ENCODE measurements at regions not wholly inside any gene's neighbourhood (a gene's known extent, or its start where the extent isn't known, plus 50 kb on each side); places are given as distances from the start of the nearest gene placed in this dataset.

- TF ChIP-seq, protein P1, sequence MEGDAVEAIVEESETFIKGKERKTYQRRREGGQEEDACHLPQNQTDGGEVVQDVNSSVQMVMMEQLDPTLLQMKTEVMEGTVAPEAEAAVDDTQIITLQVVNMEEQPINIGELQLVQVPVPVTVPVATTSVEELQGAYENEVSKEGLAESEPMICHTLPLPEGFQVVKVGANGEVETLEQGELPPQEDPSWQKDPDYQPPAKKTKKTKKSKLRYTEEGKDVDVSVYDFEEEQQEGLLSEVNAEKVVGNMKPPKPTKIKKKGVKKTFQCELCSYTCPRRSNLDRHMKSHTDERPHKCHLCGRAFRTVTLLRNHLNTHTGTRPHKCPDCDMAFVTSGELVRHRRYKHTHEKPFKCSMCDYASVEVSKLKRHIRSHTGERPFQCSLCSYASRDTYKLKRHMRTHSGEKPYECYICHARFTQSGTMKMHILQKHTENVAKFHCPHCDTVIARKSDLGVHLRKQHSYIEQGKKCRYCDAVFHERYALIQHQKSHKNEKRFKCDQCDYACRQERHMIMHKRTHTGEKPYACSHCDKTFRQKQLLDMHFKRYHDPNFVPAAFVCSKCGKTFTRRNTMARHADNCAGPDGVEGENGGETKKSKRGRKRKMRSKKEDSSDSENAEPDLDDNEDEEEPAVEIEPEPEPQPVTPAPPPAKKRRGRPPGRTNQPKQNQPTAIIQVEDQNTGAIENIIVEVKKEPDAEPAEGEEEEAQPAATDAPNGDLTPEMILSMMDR (IDR thresholded peaks at IDR 0.05; ENCODE audit: low read depth, low read length): no peak
- DNase-seq (ENCODE audit: low read depth in 2 of 2): no peak
- no peak overlapping the region for H3K4me3 ChIP-seq (replicated peaks in 1 of 2; ENCODE audit: low read depth in 2 of 2, low read length in 2 of 2)
Measured at GRCh38 chr17:6196355-6196754, 126.2 kb downstream of the WSCD1 start.

GRCh38 chr17:6195123-6195522 is 124.9 kb downstream of the WSCD1 start:
- TF ChIP-seq, protein P1 (IDR thresholded peaks at IDR 0.05; ENCODE audit: low read depth, low read length): no peak
- DNase-seq (ENCODE audit: low read depth in 2 of 2): no peak
- no peak overlapping the region for H3K4me3 ChIP-seq (replicated peaks in 1 of 2; ENCODE audit: low read depth in 2 of 2, low read length in 2 of 2)

DNA sequence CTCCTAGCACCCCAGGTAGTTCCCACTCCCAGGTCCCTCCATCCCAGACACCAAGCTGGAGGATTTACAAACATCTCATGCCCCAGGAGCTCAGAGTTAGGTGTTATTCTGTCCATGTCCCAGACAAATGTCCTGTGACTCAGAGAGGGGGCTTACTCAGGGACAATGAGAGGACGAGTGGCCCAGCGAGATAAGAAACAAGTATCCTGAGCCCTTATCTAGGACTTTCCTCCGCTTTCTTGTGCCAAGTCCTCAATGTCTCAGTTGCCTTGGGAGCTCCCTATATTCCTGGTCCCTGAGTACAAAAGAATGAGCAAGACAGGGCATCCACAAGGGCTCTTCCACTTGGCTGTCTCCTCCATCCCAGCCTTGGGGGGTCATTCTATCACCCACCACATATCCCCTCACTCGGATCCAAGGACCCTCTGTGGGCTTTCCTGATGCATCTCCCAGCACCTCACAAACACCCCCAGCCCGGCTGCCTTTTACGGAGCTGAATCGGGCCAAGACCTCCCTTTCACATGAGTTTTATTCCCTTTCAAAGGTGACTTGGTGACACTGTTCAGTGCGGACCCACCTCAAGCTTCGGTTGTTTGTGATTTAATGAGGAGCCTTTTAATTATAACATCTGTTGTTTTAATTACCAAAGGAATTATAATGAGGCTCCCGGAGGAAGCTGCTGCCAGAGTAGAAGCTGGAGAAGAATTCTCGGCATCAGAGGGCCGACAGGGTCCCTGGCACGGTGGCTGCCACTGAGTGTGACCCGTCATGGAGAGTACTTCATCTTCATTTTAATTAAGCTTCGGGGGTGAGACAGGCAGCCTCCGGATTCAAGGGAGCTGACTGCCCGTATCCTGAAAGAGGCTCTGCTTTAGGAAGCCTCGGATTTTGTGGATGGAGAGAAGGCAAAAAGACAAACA is 121.5 kb downstream of the WSCD1 start:
- TF ChIP-seq, protein P1 (IDR thresholded peaks at IDR 0.05; ENCODE audit: low read depth, low read length): no peak
- DNase-seq (ENCODE audit: low read depth in 2 of 2): no peak
- H3K4me3 ChIP-seq (replicated peaks in 1 of 2; ENCODE audit: low read depth in 2 of 2, low read length in 2 of 2): no peak overlapping the region

DNA sequence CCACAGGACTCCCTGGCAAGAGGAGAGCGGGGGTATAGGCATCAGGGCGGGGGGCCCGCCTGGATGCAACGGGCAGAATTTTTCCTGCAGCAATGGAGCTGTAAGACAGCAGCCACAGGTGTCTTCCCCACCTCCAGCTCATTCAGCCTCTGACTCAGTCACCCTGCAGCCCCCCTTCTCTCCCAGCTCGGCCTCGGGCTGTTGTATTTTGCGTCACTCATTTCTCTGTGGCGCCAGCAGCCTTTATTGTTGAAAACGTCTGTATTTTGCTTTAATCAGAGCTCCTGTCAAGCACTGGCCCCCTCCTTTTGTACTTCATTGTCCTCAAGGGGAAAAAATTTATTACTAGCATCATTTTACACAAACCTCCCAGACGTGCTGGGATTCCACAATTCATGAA is 117.7 kb downstream of the WSCD1 start:
- H3K4me3 ChIP-seq (replicated peaks in 1 of 2; ENCODE audit: low read depth in 2 of 2, low read length in 2 of 2): no peak overlapping the region
- TF ChIP-seq, protein P1 (IDR thresholded peaks at IDR 0.05; ENCODE audit: low read depth, low read length): no peak
- no peak for DNase-seq (ENCODE audit: low read depth in 2 of 2)

- TF ChIP-seq, protein P1 (IDR thresholded peaks at IDR 0.05; ENCODE audit: low read depth, low read length): no peak
- no peak overlapping the region for H3K4me3 ChIP-seq (replicated peaks in 1 of 2; ENCODE audit: low read depth in 2 of 2, low read length in 2 of 2)
- DNase-seq (ENCODE audit: low read depth in 2 of 2): no peak
Measured at GRCh38 chr17:6186998-6187397, 116.8 kb downstream of the WSCD1 start.

DNA sequence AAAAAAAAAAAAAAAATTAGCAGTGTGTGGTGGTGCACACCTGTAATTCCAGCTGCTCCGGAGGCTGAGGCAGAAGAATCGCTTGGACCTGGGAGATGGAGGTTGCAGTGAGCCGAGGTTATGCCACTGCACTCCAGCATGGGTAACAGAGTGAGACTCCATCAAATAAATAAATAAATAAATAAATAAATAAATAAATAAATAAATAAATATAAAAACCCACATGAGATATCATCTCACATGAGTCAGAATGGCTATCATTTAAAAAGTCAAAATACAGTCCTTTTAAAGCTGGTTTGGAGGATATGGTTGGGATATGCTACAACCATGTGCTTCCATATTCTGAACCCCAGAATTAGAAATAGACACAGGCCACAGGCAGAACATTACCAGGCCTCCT is 114.3 kb downstream of the WSCD1 start:
- H3K4me3 ChIP-seq (replicated peaks in 1 of 2; ENCODE audit: low read depth in 2 of 2, low read length in 2 of 2): no peak overlapping the region
- TF ChIP-seq, protein P1 (IDR thresholded peaks at IDR 0.05; ENCODE audit: low read depth, low read length): no peak
- no peak for DNase-seq (ENCODE audit: low read depth in 2 of 2)

All from cardiac fibroblast (primary cell).